ENCODE measurements at regions not wholly inside any gene's neighbourhood (a gene's known extent, or its start where the extent isn't known, plus 50 kb on each side); places are given as distances from the start of the nearest gene placed in this dataset.

- DNase-seq: no peak
These were observed 60.5 kb downstream of the NR2F2 start for GRCh38 chr15:96390986-96391385.

DNA sequence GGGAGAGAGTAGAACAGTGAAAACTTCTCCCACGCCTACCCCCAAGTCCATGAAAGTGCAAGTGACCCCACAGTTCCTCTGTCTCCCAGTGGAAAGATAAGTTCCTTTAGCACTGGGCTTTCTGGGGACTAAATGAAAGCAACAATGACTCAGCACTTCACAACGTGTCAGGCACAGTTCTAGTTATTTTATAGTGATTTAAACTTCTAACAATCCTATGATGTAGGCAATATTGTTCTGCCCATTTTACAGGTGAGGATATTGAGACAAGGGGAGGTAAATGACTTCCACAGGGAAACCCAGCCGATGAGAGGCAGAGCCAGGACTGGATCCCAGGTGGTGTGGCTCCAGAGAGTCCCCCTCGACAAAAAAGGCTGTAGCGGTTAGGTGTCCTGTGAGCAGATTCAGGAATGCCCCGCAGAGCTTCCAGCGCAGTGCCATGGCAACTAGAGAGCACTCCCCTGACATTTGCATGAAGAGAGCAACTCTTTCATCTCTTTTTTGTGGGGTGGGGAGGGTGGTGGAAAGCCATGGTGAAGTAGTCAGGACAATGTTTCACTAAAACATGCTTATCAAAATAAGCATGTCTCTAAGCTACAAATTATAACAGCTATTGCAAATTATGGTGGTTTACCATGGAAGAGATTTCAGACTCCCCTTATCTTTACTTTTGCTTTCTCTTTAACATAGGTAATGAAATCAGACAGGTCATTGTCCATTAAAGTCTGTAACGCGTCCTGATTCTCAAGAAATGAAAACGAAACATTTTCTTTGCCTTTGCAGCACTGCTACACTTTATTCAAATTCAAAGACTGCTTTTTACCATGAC lies 62.1 kb downstream of the NR2F2 start:
- no peak for DNase-seq

DNA sequence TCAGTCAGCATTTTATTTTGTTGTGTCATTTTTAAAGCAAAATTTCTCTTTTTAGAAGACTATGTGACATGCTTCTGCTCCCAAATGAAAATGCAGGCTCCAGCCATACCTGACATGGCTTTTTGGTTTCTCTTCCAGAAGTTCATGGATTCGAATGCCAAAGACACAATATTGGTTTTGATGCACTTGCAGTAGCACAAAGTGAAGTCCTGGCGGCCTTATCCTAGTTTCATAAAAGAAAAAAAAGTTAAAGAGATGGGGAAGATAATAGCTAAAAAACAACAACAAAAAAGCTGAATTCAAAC lies 62.7 kb downstream of the NR2F2 start:
- no peak for DNase-seq

DNA sequence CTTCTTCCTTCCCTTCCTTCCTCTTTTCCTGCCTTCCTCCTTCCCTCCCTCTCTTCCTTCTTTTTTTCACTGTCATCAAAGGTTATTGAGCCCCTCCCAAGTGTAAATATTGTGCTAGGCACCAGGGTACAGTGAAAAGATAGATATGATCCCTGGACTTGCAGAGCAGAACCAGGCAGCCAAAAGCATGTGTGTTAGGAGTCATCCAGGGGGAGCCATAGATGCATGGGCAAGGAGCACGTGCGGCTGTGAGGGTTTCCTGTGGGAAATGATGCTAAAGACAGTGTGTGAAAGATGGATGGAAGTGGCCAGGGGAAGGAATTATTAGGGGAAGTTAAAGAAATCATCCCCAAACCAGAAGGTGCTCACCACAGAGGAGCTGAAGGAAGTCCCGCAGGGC lies 65.2 kb downstream of the NR2F2 start:
- no peak for DNase-seq

DNA sequence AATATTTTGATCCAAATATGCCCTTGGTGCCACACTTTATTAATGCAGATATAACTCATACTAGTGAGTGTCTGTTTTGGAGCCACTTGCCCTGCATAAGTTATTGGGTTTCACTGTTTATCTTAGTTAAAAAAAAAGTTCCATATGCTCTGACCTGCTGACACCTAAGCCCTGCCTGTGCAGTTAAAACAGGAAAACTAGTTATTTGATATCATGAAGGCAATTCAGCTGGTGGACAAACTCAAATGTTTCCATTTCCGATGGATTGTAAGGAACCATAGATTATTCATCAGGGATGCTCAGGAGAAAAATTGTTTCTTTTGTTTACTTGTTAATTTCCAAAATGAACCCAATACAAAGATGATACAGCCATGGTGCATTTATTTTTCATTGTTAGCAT lies 68.3 kb downstream of the NR2F2 start:
- DNase-seq: no peak

- no peak for DNase-seq
These were observed 71.9 kb downstream of the NR2F2 start for GRCh38 chr15:96402403-96402802.

DNA sequence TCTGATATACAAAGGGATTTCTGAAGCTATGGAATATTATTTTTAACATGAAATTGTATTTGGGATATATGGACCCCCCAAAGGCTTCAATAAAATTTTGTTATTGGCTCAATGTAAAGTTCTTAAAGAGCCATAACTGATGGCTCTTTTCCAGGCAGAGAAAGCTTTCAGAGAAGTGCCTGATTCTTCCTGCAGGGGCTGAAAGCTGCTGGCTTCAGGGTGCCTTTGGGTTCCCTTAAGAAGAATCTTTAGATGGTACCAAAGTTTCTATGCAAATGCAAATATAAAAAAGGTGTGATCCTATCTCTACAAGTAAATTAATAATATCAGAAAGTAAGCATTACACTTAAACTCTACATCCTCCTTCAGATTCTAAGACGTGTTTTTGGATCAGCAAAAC lies 72.6 kb downstream of the NR2F2 start:
- no peak for DNase-seq

GRCh38 chr15:96403932-96404331 lies 73.4 kb downstream of the NR2F2 start:
- DNase-seq: no peak

GRCh38 chr15:96404560-96404959 lies 74.1 kb downstream of the NR2F2 start:
- no peak for DNase-seq

- DNase-seq: no peak
These were observed 75.8 kb downstream of the NR2F2 start for GRCh38 chr15:96406291-96406690.

GRCh38 chr15:96406701-96407100 lies 76.2 kb downstream of the NR2F2 start:
- no peak for DNase-seq

DNA sequence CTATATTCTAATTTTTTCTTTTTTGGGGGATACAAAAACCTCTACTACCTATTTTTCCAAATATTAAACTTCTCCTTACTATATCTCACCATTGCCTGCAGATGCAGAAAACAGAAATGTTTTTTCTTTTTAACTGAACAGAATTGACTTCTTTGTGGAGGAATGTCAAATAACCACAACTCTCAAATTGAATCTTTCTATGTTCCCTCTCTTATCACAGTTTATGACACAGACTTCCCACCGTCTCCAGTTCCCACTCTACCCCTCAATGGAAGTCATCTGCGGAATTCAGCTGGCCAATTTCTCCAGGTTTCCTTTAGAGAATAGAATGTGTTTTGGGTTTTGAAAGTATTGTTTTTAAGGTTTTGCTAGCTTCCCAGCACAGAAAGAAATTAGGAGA lies 77.0 kb downstream of the NR2F2 start:
- DNase-seq: no peak

- DNase-seq: no peak
These were observed 78.2 kb downstream of the NR2F2 start for GRCh38 chr15:96408591-96409183.

DNA sequence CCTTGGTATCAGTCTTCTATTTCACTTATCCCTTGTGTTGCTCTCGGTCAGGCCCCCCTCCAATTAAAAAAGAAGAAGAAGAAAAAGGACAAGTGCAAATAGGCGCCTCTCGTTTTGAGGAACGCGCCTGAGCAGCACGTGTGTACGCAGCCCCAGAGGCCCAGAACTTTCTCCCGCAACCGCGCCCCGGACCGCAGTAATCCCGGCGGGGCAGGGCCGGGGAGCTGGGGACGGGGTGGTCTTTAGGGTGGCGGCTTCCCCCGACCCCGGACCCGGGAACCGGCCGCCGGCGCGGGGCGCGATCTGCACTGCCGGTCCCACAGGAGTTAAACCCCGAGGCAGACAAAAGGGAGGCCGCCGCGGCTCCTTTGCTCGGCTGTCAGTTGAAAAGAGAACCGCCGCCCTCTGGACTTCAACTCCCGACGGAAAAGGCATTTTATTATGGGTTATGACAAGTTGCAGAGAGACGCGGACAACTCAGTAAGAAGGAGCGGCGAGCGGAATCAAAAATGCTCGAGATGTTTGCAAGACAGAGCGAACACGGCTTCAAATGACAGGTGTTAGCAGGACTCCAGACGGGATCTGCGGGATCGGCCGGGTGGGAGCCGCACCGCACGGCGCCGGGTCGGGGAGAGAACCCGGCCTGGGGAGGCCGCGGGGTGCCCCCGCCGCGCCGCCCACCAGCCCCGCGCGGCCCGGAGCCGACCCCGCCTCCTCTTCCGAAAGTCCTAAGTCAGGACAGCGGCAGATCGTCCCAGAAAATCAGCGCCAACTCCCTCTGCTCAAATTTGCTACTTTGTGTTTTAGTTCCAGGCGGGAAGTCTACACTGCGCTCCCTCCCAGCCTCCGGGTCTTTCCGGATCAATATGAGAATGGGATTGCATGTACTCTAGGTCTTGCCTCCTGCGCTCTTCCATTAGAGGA lies 79.0 kb downstream of the NR2F2 start:
- DNase-seq: no peak

GRCh38 chr15:96410175-96411055 lies 79.9 kb downstream of the NR2F2 start:
- DNase-seq: no peak

DNA sequence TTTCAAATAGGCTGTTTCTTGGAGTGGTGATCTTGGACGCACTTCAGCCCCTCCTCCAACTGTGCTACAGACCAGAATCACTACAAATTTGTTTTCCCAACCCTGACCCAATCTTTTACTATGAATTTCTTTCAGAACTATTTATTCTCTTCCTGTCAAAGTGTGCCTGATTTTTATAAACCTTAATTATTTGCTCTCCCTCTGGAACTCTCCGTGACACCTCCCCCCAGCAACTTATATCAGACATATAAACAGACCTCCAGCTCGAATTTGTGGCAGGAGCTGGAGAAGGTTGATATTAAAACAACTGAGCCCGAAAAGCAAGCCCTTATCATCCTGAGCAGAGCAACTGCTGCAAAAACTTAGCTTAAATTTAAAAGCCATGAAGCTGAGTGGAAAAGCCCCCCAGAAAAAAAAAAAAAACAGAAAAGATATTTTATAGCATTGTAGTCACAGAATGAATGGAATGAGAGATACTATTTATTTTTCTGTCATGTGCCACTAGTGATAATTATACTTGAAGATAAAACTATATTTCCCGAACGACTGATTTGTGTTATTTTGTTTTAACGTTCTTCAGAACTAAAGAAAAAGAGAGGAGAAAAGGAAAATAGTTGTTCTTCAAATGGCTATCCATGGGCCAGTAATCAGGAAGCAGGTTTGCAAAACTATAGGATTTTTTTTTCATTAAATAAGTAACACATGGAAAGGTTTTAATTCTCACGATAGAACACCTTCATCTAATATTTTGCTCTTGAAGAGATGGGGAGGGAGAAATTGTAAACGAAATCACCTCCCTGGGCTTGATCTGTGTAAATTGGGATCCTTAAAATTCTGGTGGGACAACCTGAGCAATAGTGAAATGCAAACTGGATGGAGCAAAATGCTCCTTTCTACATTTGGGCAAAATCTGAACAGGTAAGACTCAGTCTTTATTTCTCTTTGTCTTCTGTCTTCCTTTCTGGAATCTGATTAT lies 80.8 kb downstream of the NR2F2 start:
- no peak for DNase-seq

- no peak for DNase-seq
These were observed 81.8 kb downstream of the NR2F2 start for GRCh38 chr15:96412045-96412905.

GRCh38 chr15:96412906-96413231 lies 82.4 kb downstream of the NR2F2 start:
- DNase-seq: no peak

DNA sequence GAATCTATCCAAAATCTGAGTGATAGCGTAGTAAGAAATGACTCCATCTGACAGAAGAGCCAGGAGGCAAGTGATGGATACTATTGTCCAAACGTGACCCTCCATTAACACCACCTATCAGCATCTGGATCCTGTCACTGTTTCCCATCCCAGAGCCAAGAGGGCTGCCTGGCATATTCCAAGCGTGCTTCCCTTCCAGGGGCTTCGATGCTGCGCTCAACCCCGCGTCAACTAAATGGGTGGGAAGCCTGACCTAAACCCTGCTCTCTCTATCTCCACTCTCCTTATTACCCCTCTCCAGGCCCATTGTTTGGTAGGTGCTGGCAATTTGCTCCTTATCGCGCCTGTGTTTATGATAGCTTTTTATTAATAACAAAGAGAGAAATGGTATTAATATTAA lies 83.2 kb downstream of the NR2F2 start:
- no peak for DNase-seq

DNA sequence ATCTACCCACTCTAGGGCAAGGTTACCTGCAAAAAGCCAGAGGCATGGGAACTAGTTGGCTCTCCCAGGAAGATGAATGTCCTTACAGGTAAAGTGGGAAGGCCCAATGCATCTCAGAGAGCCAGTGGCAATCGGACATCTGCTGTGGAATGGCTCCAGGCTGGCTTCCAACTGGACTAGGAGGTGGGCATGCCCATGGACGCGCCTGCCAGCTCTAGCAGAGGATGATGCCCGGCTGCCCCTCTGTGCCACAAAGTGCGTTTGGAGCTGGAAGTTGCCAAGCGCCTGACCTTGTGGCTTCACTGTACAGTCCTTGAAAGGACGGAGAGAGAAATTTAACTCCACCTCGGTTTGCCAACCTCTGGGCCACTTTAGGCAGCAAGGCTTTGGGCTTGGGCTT lies 84.4 kb downstream of the NR2F2 start:
- no peak for DNase-seq

Measured in activated CD4-positive, alpha-beta T cell treated with anti-CD3 and anti-CD28 coated beads for 48 hours (primary cell).